B cell (primary cell): ENCODE measurements at regions not wholly inside any gene's neighbourhood (a gene's known extent, or its start where the extent isn't known, plus 50 kb on each side); places are given as distances from the start of the nearest gene placed in this dataset.
"Not testable (repeated sequence)": the region's sequence is repeated elsewhere in the genome, so short reads cannot be mapped to it uniquely, and the experiment has no call there.

ENCODE experiments used
- ATAC-seq: fragments of 200-7000 bp; cut with Tn5 transposase; one replicate; pipeline ENCODE4 v1.10.0; 2021; ENCODE audit warnings: low read depth, mild to moderate bottlenecking, moderate number of reproducible peaks, moderate library complexity
- CTCF ChIA-PET: fragments of 350-600 bp; sonication (Branson Sonifier 250); formaldehyde crosslinking; loops from one replicate; lab custom pipeline; 2021; ENCODE audit warnings: antibody characterized with exemption, inconsistent platforms; lab: Charles Lee
- POLR2A ChIA-PET: fragments of 350-600 bp; sonication (Branson Sonifier 250); formaldehyde crosslinking; loops from one replicate; lab custom pipeline; 2021; ENCODE audit warnings: antibody characterized with exemption; lab: Charles Lee
- DNase-seq: peaks from one replicate; pipeline ENCODE4 v3.0.0; 2013
- H2AFZ ChIP-seq: 2 replicates; pipeline ENCODE4 v1.6.1; 2012; ENCODE audit warnings: mild to moderate bottlenecking, low read depth, low read length; ENCODE audit not compliant: insufficient read depth, poor library complexity, severe bottlenecking
- H3K27ac ChIP-seq, 2 donors: 1 replicate in 1 of 2; 2 replicates in 1 of 2; pipeline ENCODE4 v1.5.1; 2012 to 2013; ENCODE audit warnings: low read length in 2 of 2, mild to moderate bottlenecking in 2 of 2, moderate library complexity in 1 of 2
- H3K27me3 ChIP-seq, 4 experiments: fragments of 200-600 bp in 1 of 4; sonication (generic) in 1 of 4; replicated peaks in 1 of 4; 1 replicate in 2 of 4; 2 replicates in 2 of 4; pipeline versions ENCODE4 v1.6.1 to v1.7.0; 2013 to 2016; ENCODE audit warnings: low read length in 3 of 4, mild to moderate bottlenecking in 2 of 4, mixed read lengths in 1 of 4, moderate library complexity in 1 of 4; ENCODE audit not compliant: insufficient read depth in 4 of 4, control insufficient read depth in 3 of 4; ENCODE audit errors: control extremely low read depth in 1 of 4
- H3K36me3 ChIP-seq, 2 experiments: replicated peaks in 1 of 2; 1 replicate in 1 of 2; 2 replicates in 1 of 2; pipeline versions ENCODE4 v1.6.1 to v1.7.1; 2013; ENCODE audit warnings: low read length in 1 of 2; ENCODE audit not compliant: insufficient read depth in 2 of 2, control insufficient read depth in 1 of 2; ENCODE audit errors: control extremely low read depth in 1 of 2, extremely low read depth in 1 of 2
- H3K4me1 ChIP-seq, 2 donors: fragments of 200-600 bp in 1 of 2; sonication (generic) in 1 of 2; 1 replicate in 1 of 2; 2 replicates in 1 of 2; pipeline versions ENCODE4 v1.5.1 to v1.6.1; 2013 to 2017; ENCODE audit warnings: low read length in 2 of 2; ENCODE audit not compliant: control insufficient read depth in 2 of 2, insufficient read depth in 2 of 2
- H3K4me2 ChIP-seq: replicated peaks from 2 replicates; pipeline ENCODE3; 2012; ENCODE audit warnings: mild to moderate bottlenecking, low read depth, low read length; ENCODE audit not compliant: poor library complexity, severe bottlenecking
- H3K4me3 ChIP-seq, 5 experiments: fragments of 200-600 bp in 1 of 5; sonication (generic) in 1 of 5; 1 replicate in 3 of 5; 2 replicates in 2 of 5; pipeline versions ENCODE4 v1.5.1 to v1.7.0; 2011 to 2016; ENCODE audit warnings: low read length in 4 of 5, mild to moderate bottlenecking in 4 of 5, low read depth in 2 of 5, control low read depth in 1 of 5, moderate library complexity in 1 of 5; ENCODE audit not compliant: insufficient read depth in 1 of 5; ENCODE audit errors: control extremely low read depth in 1 of 5, extremely low read depth in 1 of 5
- H3K79me2 ChIP-seq: fragments of 200-600 bp; sonication (generic); one replicate; pipeline ENCODE4 v1.6.0; 2016; ENCODE audit warnings: low read length; ENCODE audit not compliant: control insufficient read depth, insufficient read depth
- H3K9ac ChIP-seq: fragments of 200-600 bp; sonication (generic); 2 replicates; pipeline ENCODE4 v1.6.1; 2017; ENCODE audit warnings: mild to moderate bottlenecking, low read length, moderate library complexity
- H3K9me3 ChIP-seq, 3 donors: one replicate each; pipeline versions ENCODE4 v1.6.1 to v1.7.1; 2013; ENCODE audit warnings: low read length in 2 of 3; ENCODE audit not compliant: control insufficient read depth in 2 of 3, insufficient read depth in 1 of 3; ENCODE audit errors: control extremely low read depth in 1 of 3
- H4K20me1 ChIP-seq: 2 replicates; pipeline ENCODE4 v1.6.0; 2012; ENCODE audit warnings: mild to moderate bottlenecking, low read length; ENCODE audit not compliant: insufficient read depth, control insufficient read depth, poor library complexity, severe bottlenecking
- H3K27ac Mint-ChIP-seq: one replicate; pipeline ENCODE4 v1.8.0; 2021; ENCODE audit warnings: mixed read lengths
- H3K27me3 Mint-ChIP-seq: one replicate; pipeline ENCODE4 v1.8.0; 2021; ENCODE audit warnings: mixed read lengths
- H3K4me1 Mint-ChIP-seq: one replicate; pipeline ENCODE4 v1.8.0; 2021; ENCODE audit warnings: mixed read lengths
- H3K4me3 Mint-ChIP-seq: one replicate; pipeline ENCODE4 v1.8.0; 2021; ENCODE audit warnings: mixed read lengths
- H3K9me3 Mint-ChIP-seq: one replicate; pipeline ENCODE4 v1.8.0; 2022; ENCODE audit warnings: mixed read lengths; ENCODE audit not compliant: insufficient read depth
- EZH2 ChIP-seq: IDR thresholded peaks from 2 replicates; pipeline ENCODE4 v1.6.1; 2012; ENCODE audit warnings: borderline replicate concordance, low read depth, mild to moderate bottlenecking, moderate library complexity, low read length; ENCODE audit not compliant: insufficient read depth, poor library complexity, severe bottlenecking
- WGBS: methylation state at CpG from one replicate; pipeline ENCODE4 v1.1.5; 2013; ENCODE audit warnings: missing lambda C conversion rate; ENCODE audit not compliant: insufficient coverage; 5-methylcytosine and 5-hydroxymethylcytosine counted together
- intact Hi-C: fragments of 100-400 bp; cut with micrococcal nuclease; formaldehyde crosslinking; loops from one replicate; pipeline ENCODE4 v1.10.0; 2022
- TF ChIP-seq, protein P1 (sequence below): fragments of 200-600 bp; IDR thresholded peaks from one replicate; pipeline ENCODE4 v1.8.0; 2022; ENCODE audit warnings: antibody characterized with exemption, mild to moderate bottlenecking

DNA sequence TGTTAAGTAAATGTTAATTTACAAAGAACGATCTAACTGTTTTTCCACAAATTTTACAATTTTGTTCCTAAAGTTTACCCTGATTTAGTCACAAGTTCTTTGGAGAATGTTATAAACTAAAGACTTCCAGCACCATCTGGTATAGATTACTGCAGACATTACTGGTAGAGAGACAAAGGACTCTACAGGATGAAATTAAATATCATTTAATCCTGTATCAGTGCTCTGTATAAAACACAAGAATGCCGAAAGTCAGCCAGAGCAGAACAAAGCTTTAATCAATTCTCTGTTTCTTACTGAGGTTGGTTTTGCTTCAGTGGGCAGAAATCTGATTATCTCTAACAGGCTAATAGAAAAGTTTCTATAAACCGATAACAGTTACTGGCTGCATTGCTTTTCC, 763.6 kb downstream of the TENT5A start:
- POLR2A ChIA-PET: no interaction called here
- Mint-ChIP-seq H3K27ac (no peak overlapping the region), H3K4me1 (no peaks in the 10 kb centered on the region), H3K4me3 (no peak overlapping the region), H3K9me3 (peaks cover 2% of the 10 kb centered on the region), H3K27me3 (no peaks in the 10 kb centered on the region)
- no CpG with 5 or more reads among the region's 3 CpGs for WGBS
- CTCF ChIA-PET: no interaction called here
- Histone ChIP-seq H3K9me3 (peaks cover 0 to 3% (median 0%) of the 10 kb centered on the region in 3 donors), H3K9ac (no peak overlapping the region), H3K4me3 (no peak overlapping the region), H3K27me3 (no peaks in the 10 kb centered on the region), H3K27ac (no peak overlapping the region), H3K79me2 (no peaks in the 10 kb centered on the region), H4K20me1 (no peaks in the 10 kb centered on the region), H3K4me1 (no peaks in the 10 kb centered on the region), H3K4me2 (no peak overlapping the region), H3K36me3 (no peaks in the 10 kb centered on the region), H2AFZ (no peak overlapping the region)
- intact Hi-C loops: no loop called here
- no peak for DNase-seq
- no peak for ATAC-seq
- TF ChIP-seq, protein P1, sequence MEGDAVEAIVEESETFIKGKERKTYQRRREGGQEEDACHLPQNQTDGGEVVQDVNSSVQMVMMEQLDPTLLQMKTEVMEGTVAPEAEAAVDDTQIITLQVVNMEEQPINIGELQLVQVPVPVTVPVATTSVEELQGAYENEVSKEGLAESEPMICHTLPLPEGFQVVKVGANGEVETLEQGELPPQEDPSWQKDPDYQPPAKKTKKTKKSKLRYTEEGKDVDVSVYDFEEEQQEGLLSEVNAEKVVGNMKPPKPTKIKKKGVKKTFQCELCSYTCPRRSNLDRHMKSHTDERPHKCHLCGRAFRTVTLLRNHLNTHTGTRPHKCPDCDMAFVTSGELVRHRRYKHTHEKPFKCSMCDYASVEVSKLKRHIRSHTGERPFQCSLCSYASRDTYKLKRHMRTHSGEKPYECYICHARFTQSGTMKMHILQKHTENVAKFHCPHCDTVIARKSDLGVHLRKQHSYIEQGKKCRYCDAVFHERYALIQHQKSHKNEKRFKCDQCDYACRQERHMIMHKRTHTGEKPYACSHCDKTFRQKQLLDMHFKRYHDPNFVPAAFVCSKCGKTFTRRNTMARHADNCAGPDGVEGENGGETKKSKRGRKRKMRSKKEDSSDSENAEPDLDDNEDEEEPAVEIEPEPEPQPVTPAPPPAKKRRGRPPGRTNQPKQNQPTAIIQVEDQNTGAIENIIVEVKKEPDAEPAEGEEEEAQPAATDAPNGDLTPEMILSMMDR: no peak
- TF ChIP-seq EZH2: no peak

DNA sequence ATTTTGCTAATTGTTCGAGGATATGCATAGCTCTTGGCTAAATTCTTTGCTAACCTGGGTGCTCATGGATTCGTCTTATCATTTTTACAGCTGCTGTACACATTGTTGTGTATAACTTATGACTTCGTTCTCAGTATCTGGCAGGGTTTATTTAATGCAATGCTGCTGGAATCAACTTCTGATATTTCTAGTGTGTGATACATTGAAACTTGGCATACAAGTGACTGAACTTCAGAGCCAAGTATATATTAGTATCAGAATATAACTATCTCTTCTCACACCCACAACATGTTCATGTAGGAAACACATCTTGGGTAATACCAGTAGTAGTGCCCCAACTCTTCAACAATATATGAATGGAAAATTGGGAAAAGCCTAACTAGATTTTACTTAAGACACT, 764.2 kb downstream of the TENT5A start:
- Mint-ChIP-seq H3K27ac (no peak overlapping the region), H3K4me3 (no peak overlapping the region), H3K27me3 (no peaks in the 10 kb centered on the region), H3K9me3 (peaks cover 2% of the 10 kb centered on the region), H3K4me1 (no peaks in the 10 kb centered on the region)
- Histone ChIP-seq H3K9me3 (peaks cover 0 to 3% (median 0%) of the 10 kb centered on the region in 3 donors), H3K27me3 (no peaks in the 10 kb centered on the region), H3K9ac (no peak overlapping the region), H3K4me1 (no peaks in the 10 kb centered on the region), H3K36me3 (no peaks in the 10 kb centered on the region), H3K4me2 (no peak overlapping the region), H4K20me1 (no peaks in the 10 kb centered on the region), H2AFZ (no peak overlapping the region), H3K27ac (no peak overlapping the region), H3K4me3 (no peak overlapping the region), H3K79me2 (no peaks in the 10 kb centered on the region)
- WGBS: 89% methylated on average over 2 of the region's 3 CpGs
- no peak for ATAC-seq
- TF ChIP-seq, protein P1: no peak
- no peak for TF ChIP-seq EZH2
- intact Hi-C loops: no loop called here
- POLR2A ChIA-PET: no interaction called here
- CTCF ChIA-PET: no interaction called here
- DNase-seq: no peak

DNA sequence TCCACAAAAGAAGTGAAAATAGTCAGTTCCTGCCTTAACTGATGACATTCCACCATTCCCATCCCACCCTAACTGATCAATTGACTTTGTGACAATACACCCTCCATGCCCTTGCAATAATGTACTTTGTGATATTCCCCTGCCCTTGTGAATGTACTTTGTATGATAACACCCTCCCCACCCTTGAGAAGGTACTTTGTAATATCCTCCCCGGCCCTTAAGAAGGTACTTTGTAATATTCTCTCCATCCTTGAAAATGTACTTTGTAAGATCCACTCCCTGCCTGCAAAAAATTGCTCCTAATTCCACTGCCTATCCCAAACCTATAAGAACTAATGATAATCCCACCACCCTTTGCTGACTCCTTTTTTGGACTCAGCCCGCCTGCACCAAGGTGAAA, 771.3 kb downstream of the TENT5A start:
- H3K36me3 ChIP-seq, H2AFZ ChIP-seq, H3K4me1 ChIP-seq, H3K27me3 Mint-ChIP-seq, ATAC-seq, H4K20me1 ChIP-seq, H3K27me3 ChIP-seq, DNase-seq, H3K79me2 ChIP-seq, intact Hi-C loops, H3K4me3 Mint-ChIP-seq, H3K4me2 ChIP-seq, H3K4me1 Mint-ChIP-seq, H3K9me3 Mint-ChIP-seq, CTCF ChIA-PET, H3K27ac Mint-ChIP-seq, H3K9me3 ChIP-seq, H3K4me3 ChIP-seq, POLR2A ChIA-PET, H3K27ac ChIP-seq, H3K9ac ChIP-seq: not testable (repeated sequence)
- WGBS: 80% methylated on average over 2 of the region's 2 CpGs
